Eye (tissue), 1 donor: ENCODE measurements at regions not wholly inside any gene's neighbourhood (a gene's known extent, or its start where the extent isn't known, plus 50 kb on each side); places are given as distances from the start of the nearest gene placed in this dataset.

Experiments used
- DNase-seq: peaks from one replicate; pipeline ENCODE4 v3.0.0-alpha.2; 2015

DNA sequence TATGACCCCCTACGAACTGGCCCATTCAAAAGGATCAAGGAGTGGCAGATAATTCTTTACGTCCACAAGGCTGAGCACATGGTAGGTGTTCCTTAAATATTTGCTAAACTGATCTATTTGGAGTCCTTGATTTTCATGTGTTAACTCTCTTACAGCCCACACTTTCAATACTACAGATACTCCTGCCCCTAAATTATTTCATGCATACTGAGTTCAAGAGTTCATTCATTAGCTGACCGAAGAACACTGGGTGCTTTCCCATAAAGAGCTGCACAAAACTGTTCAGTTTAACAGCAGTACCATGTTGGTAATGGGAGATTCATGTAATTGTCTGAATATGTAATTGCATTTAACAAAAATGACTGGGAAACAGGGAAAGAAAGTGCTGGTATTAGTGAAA, 170.5 kb upstream of the ADO start:
- no peak for DNase-seq

DNA sequence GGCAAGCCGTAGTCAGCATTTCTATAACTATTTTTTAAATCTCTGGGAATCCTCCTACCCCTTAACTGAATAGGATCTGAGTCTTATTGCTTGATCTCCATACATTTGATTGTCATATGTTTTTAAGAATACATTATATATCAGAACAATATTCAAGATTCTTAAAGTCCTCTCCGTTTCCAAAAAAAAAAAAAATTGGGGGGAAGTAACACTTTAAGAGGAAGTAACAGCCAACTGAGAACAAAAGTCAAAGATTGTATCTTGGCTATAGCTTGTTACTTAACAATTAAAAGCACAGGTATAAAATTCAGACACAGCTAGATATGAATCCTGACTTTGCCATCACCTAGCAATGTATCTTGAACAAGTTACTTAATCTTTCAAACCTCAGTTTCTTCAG, 169.9 kb upstream of the ADO start:
- no peak for DNase-seq

DNA sequence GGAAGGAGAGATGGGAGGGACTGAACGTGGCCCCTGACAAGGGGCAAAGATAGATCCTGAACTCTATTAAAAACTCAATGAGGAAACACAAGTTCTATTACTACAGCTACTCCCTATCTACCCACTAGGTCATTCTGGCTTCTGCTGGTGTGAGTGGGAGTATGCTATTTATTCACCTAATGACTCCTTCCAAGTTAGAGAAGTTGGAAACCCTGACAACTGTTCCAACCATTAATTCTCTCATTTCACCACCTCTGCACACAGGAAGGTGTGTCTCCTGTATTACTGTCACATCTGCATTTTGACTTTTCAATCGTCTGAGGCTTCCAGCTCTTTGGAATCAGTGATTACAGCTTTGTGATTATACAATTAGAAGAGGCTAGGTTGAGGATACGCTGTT, 169.4 kb upstream of the ADO start:
- no peak for DNase-seq

DNA sequence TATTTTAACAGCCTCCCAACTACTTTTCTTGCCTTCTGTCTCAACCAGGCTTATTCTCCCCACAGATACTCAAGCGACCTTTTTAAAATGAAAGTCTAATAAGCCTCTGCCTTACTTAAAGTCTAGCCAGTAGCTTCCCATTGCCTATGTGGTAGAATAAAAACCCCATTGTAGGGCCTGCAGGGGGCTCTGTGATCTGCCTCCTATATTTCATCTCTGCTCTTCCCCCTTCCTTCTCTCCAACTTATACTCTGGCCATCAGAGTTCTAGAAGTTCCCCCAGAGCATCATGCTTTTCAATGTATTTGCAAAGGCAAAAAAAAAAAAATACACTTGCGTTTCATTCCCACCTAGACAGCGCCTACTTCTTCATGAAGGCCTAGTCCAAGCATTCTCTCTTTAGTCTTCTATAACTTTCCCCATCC, 167.7 kb upstream of the ADO start:
- DNase-seq: no peak

DNA sequence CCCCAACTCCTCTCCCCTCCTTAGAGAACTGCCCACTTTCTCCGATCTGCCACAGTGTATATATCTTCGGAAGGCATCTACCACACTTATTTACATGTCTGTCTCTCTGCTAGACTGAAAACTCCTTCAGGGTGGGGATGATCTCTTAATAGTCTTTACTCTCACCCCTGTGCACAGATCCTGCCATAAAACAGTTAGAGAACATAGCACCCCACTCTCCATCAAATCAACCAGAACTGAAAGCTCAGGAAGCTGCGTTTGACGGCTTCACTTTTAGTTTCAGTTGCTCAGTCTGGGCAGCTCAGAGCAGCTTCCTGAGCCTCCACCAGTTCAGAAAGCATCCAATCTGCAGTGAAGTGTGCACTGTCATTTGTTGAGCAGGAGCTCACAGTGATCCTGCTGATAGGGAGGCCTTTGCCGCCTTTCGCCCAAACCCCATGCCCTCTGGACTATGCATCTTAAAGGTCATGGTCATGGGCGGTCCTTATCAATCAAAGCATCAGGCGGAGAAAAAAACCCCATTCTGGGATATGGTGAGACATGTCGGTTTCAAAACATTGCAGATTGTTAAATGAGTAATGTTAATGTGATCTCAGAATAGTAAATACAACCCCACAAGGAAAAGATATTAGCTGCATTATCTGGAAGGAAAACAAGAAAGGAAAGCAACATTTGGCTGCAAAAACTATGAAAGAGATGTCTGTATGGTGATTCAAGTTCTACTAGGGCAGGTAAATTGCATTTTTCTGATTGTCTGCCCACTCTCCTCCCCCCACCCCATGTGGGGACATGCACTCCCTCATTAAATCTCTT, 167.1 kb upstream of the ADO start:
- DNase-seq: no peak

DNA sequence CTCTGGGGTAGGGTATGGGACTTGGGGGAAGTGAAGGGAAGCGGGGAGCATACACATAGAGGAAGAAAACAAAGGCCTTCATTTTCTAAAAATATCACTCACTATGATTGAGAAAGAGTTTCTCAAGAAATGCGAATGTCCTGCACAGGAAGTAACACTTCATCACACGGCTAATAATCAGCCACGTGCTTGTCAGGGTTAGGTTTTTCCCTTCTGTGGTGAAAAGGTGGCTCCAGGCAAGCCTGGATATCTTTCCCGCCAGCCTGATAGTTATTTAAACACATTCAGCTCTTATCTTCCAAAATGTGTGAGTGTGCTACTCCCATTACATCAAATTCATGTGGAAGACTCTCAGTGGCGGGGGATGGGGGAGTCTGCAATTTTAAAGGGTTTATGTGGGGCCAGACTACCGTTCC, 166.4 kb upstream of the ADO start:
- DNase-seq: no peak

DNA sequence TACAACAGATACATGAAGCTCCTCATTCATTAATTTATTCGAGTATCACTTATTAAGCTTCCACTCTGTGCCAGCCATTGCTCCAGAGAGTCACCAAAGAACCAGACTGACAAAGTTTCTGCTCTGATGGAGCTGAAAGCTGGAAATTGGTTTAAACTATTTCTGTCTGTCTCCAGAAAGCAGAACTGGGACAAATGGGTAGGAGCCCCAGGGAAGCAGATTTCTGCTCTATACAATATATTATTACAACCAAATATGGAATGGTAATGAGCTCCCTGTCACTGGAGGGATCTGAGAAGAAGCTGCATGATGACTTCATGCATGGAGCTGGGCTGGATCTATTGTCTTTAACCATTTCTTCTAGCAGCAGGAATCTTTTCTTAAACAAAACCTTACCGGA, 165.4 kb upstream of the ADO start:
- no peak for DNase-seq

DNA sequence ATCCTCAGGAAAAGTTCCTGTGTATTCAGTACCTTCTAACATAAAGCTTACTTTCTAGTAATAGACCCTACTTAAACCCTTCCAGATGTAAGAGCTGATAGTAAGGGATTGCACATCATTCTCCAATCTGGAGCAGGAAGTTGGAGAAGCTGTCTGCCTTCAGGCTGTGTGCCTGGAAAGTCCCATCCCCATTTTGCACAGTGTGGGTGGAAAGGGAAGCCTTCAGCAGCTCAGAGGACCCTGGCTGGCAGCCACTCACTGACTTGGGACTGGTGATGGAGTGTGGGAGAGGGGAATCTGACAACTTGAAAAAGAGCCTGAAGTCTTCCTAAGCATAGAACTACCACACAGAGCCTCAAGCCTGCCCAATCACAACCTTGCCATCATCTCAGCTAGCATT, 164.1 kb upstream of the ADO start:
- DNase-seq: no peak

DNA sequence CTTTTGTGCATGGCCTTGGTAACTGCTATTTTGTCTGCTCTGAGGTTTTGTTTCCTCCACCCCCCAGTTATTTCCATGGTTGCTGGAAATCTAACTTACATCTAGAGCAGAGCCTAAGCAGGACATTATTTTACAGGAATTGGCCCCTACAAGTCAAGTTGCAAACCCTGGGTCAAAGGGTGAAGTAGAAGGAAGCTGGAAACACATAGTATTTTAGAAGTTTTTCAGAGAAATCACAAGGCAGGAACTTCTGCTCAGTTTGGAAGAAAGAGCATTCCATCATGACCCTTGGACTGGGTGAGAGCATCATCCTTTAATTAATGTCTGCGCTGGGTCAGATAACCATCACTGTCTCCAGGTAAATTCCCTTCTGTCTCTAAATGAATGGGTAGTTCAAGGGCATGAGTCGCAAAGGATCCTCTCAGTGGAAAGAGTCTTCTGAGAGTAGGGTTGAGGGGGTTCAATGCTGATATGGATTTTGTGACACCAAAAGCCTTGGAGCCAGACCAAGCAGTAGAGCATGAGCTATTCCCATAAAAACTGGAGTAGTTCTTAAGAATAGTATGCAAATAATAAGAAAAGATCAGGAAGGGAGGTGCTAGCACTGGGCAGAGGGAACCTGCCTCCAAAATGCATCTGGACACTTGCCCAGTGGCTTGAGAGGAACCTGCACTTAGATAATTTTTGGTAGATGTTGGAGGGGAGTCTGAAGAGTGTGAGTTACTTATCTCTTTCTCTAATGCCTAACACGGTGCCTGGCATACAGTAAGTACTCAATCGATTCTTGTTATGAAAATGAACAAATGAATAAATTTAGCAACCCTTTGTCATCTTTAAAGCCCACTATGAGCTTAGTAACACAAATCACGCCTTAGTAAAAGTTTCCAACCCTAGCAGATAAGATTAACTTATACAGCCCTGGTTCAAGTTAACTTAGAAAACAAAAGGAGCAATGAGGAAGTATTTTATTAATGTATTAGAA, 160.6 kb upstream of the ADO start:
- DNase-seq: no peak

DNA sequence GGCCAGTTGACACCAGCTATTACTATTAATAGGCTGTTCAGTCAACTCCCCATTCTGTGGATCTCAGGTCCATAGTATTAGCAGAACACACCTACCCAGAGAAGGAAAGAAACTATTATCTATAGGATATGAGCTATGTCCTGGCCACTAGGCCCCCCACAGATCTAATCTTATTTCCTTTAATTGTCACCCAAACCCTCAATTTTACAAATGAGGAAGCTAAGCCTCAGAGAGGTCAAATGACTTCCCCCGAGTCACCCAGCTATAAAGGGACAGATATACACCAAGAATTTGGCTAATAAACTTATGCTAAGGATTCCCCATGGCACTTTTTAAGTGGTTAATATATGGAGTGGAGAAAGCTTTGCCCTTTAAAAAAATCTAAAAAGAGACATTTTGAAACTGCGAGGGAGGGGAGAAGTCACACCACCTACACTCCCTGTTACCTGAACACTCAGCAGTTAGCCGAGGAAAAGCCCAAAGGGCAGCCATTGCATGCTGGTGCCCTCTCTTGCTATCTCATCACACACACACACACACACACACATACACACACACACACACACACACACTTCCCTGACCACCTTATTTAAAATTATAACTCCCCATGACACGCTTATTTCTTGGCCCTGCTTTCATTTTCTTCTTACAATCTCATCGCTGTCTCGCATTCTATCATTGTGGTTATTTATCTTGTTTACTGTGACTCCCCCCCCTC, 157.0 kb upstream of the ADO start:
- no peak for DNase-seq

DNA sequence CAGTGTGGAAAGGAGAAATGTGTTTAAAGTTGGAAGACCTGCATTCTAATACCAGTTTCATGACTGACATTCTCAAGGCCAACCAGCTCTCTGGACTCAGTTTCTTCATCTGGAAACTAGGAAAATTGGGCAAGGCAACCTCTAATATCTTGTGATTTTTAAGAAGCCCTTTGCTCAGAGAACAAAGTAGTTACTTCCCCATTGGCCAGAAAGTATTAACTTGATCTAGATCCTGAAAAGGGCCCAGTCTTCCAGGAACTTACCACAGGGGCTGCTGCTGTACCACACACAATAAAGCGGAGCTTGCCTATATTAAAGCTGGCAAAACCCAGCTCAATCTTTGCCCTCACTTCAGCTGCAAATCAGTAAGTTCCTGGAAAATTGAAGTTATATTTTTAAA, 155.6 kb upstream of the ADO start:
- no peak for DNase-seq

DNA sequence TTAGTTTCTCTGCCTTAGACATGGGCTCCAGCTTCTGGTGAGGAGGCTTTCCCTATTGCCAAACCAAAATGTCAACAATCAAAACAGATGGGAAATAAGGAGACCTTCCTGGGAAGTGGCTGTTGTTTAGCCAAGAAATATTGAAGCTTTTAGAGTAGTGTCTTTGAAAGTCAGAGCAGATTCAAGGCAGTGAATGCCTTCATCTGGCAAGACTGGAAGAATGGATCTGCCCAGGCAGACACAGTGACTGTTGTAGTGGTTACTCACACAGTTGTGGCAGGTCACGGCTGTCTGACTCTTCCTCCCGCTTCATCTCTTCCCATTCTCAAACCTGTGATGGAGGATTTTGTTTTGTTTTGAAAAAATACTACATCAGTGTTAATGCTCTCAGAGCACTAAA, 154.1 kb upstream of the ADO start:
- DNase-seq: no peak

DNA sequence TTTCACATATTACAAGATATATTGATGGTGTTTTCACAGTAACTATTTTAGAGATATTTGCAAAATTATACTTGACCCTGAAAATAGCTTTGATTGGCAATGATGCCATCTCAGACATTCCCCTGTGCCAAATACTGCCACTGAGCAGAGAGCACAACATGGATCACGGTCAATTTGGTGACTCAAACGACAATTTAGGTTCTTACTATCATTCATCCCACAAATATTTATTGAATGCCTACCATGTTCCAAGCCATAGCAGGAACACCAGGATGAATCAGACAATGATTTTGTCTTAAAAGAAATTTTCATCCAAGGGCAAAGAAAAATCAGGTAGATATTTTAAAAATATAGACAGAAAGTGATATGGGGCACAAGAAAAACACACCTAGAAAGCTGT, 153.2 kb upstream of the ADO start:
- no peak for DNase-seq

DNA sequence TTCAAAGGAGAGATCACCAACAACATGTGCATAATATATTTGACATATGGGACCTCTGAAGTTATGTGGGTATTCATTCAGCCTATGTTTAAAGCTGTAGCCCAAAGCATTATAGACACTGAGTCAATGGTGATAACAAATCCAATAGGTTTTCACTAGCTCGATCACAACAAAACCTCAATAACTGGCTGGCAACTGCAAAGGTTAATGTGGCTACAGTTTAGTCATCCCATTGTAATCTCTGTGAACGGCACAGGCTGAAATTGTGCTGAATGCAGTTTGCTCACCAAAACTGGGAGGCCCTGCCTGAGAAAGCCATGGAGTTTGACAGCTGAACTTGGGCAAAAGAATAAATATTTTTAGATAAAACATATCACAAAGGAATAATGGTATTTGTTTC, 152.4 kb upstream of the ADO start:
- DNase-seq: no peak

DNA sequence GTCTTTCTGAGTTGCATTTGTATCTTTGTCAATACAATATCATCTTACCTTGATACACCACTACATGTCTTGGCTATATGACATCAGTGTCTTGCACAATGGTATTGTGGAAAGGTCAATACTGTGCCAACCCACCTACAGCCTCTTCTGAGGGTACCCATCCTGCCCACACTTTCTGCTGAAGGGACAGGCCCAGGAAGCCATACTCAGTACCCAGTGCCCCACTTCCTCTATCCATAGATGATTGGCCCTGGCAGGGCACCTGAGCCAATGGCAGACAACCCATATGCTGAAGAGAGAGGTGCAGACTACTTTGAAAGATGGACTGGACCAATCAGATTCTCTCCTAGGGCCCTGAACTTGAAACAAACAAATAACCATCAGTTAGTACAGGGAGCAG, 152.0 kb upstream of the ADO start:
- DNase-seq: no peak

DNA sequence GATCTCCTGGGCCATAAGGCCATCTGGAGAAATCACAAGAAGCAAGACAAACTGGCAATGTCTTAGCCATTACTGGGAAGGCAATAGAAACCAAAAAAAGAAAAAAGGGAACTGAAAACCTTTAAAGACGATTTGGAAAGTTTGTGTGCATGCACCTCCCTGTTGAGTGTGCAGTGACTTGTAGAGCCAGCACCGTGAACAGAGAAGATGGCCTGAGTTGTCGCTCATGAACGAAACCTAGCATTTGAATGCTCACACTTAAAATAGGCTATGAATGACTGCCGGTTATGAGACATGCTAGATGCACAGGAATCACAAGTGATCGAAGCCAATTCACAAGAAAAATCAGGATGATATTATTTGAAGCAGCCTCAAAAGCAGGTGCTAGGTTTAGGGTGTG, 151.3 kb upstream of the ADO start:
- no peak for DNase-seq

DNA sequence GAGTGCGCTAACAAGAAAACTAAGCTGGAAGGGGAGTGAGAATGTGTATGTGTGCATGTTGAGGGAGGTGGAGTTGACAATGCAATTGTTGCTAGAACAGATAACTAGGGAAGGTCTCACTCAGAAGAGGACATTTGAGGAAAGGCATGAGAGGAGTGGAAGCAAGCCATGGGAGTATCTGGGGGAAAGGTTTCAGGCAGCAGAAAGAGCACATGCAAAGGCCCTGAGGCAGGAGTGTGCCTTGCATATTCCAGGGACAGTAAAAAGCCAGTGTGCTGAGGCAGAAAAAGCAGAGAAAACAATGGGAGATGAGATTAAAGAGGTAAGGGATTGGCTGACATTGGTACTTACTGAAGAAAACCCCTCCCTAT, 149.6 kb upstream of the ADO start:
- DNase-seq: no peak

DNA sequence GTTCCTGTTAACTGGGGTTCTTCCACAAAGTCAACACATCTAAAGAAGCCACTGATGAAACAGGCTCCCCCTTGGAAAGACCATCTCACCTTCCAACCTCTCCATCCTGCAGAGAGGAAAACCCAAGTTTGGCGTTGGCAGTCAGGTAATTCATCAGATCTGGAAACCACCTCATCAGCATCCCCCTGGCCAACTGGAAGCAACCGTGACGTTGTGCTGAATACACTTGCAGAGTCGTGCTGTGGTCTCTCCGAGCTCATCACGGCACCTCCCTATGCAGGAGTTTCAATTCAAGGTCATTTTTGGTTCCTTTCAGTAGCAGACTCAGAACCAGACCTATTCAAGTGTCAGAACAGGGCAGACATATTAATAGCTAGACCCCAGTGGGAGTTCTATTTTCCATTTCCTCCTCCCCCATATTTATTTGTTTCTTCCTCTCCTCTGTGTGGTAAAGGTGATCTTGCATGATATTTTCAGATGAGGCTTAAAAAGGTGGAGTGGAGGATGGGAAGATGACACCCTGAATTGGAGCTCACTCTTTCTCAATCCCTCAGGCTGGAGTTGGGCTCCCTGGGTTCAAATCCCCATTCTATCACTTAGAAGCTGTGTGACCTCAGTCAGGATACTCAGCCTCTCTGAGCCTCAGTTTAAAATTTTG, 149.1 kb upstream of the ADO start:
- DNase-seq: no peak

DNA sequence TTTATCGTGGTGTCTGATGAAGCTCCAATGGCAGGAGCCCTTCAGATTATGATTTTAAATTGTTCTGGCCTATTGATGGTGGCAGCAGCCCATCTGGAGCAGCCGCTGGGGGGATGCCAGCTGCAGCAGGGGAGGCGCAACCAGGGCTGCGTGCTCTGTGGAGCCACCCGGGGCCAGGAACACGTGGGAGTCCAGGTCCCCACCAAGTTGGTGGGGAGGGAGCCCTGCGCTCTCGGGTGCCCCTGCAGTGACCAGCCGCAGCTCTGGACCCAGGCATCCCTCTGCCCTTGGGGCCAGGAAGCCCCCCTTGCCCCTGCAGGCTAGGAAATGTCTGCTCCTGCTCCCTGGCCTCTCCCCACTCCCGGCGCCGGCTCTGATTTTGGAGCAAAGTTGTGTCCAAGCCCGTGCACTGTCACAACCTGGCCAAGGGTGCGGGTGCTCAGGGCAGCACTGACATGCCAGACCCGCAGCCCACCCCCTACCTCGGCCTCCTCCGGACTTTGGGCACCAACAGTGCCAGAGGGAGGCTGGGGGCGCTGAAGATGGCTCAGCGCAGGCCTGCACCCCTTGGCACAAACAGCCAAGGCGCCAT, 147.2 kb upstream of the ADO start:
- DNase-seq: no peak

DNA sequence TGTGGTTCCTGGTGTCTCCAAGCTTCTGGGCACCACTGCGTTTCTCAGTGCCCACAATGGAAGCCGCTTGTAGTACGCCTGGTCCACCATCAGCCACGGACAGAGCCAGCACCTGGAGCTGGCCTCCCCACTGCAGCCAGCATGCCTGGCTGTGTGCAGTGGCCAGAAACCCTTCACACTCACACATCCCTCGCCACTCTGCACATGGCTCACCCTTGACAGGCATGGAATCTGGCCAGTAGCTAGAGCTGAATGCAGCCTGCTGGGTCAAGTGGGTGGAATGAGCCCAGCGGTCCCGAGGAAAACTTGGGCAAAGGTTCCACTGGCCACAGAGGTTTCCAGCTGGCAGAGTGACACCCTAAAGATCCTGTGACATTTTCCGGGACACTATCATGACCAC, 146.0 kb upstream of the ADO start:
- no peak for DNase-seq

DNA sequence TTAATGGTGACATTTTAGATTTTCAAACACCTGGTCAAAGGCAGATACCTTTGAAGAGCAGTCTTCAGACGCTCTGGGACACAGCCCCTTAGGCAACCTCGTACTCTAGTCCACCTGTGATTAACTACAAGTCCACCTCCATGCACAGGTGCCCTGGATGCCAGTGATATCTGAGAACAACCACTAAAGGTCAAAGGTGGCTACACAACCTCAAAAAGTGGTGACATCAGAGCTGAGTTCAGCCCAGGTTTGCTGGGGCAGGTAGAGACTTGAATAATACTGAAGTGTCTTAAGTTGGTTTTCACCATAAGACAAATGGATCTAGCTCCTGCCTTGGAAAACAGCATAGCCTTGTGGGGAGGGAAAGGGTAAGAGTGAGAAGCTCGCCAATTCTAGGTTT, 143.4 kb upstream of the ADO start:
- no peak for DNase-seq

DNA sequence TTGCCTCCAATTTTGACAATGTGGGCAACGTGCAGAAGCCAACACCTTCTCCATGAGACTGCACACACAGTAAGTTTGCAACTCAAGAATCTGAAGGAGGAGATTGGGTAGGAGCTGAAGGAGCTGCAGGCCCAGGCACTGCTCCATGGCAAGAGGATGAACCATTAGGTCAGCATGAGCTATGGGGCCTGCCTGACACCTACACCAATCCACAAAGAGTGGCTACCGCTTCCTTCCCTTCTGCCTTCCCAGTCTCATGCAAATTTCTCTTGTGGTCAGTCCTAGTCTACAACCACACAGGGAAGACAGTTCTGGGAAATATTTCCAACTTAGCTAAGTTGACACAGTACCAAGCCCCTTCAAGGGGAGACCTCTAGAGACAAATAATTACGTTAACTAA, 142.0 kb upstream of the ADO start:
- DNase-seq: no peak

DNA sequence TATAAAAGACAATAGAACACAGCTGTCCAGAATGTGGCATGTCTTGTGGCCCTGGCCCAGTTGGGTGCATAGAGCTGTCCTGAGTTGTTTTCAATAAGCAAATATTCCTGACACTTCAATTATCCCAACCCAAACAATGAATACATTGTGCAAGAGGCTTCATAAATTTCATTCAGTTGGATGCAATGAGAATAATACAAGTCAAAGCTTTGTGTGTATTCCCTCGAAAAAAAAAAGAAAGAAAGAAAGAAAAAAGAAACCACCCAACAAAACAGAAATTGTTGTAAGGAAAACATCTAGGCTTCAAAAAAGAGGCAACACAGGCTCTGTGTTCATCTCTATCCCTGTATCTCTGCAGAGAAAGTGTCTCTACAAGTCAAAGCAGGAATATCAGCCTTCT, 138.7 kb upstream of the ADO start:
- no peak for DNase-seq
